ENCODE measurements at regions not wholly inside any gene's neighbourhood (a gene's known extent, or its start where the extent isn't known, plus 50 kb on each side); places are given as distances from the start of the nearest gene placed in this dataset.

DNA sequence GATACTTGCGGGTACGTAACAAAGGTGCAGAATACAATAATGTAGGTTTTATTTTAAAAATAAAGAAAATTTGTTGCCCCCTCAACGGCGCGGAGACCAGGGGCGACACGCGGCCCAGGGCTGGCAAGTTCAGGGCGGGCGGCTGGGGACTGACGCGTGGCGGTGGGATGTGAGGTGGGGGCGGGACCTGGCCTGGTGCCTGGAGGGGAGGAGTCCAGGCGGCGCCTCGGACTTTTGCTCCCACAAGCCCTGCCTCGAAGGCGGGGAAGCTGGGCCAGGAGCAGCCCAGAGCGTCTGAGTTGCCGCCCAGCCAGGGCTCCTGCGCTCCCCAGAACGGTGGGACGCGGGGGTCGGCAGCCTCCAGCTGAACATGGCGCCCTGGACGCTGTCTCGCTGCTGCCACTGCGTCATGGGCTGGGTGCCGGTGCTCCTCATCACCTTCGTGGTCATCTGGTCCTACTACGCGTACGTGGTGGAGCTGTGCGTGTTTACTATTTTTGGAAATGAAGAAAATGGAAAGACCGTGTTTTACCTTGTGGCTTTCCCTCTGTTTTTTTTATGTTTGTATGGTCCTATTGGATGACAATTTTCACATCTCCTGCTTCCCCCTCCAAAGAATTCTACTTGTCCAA is 1122.8 kb upstream of the ATXN8OS start:
- Histone ChIP-seq H3K79me2 (ENCODE audit: control insufficient read depth, insufficient read depth, low read length) (no peaks in the 10 kb centered on the region), H3K36me3 (ENCODE audit: control insufficient read depth in 2 of 2, extremely low read depth in 1 of 2, insufficient read depth in 2 of 2, low read length in 2 of 2) (no peaks in the 10 kb centered on the region), H2AFZ (ENCODE audit: control insufficient read depth, low read length) (no peak overlapping the region), H3K9me1 (ENCODE audit: control insufficient read depth, extremely low read depth, insufficient read depth, low read length) (no peaks in the 10 kb centered on the region), H3K27ac (ENCODE audit: control insufficient read depth, insufficient read depth, low read length) (no peak overlapping the region), H3K9me3 (ENCODE audit: control insufficient read depth, low read depth, low read length) (peaks cover 4% of the 10 kb centered on the region), H3K9ac (ENCODE audit: control insufficient read depth, extremely low read depth, insufficient read depth, low read length) (no peak overlapping the region), H3K4me1 (ENCODE audit: control insufficient read depth, extremely low read depth, insufficient read depth, low read length) (no peaks in the 10 kb centered on the region), H3K4me2 (ENCODE audit: control insufficient read depth, extremely low read depth, insufficient read depth, low read depth, low read length) (no peak overlapping the region), H3K27me3 (ENCODE audit: control insufficient read depth, extremely low read depth, insufficient read depth, low read length) (no peaks in the 10 kb centered on the region), H4K20me1 (ENCODE audit: control insufficient read depth, extremely low read depth, insufficient read depth, low read length) (no peaks in the 10 kb centered on the region), H3K4me3 (ENCODE audit: control insufficient read depth in 2 of 3, extremely low read depth in 1 of 3, insufficient read depth in 2 of 3, low read depth in 1 of 3, low read length in 3 of 3) (no peak overlapping the region)
- DNase-seq (ENCODE audit: low read depth, low spot score) = no peak
- no peak for FAIRE-seq
- TF ChIP-seq, protein P1, sequence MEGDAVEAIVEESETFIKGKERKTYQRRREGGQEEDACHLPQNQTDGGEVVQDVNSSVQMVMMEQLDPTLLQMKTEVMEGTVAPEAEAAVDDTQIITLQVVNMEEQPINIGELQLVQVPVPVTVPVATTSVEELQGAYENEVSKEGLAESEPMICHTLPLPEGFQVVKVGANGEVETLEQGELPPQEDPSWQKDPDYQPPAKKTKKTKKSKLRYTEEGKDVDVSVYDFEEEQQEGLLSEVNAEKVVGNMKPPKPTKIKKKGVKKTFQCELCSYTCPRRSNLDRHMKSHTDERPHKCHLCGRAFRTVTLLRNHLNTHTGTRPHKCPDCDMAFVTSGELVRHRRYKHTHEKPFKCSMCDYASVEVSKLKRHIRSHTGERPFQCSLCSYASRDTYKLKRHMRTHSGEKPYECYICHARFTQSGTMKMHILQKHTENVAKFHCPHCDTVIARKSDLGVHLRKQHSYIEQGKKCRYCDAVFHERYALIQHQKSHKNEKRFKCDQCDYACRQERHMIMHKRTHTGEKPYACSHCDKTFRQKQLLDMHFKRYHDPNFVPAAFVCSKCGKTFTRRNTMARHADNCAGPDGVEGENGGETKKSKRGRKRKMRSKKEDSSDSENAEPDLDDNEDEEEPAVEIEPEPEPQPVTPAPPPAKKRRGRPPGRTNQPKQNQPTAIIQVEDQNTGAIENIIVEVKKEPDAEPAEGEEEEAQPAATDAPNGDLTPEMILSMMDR (optimal IDR thresholded peaks at IDR 0.05 in 1 of 3, IDR thresholded peaks at IDR 0.05 in 1 of 3, conservative IDR thresholded peaks at IDR 0.05 in 1 of 3; ENCODE audit: extremely low read depth in 1 of 3, insufficient read depth in 2 of 3, low read length in 3 of 3) = no peak
- dilution Hi-C loops (cut with MboI; ENCODE audit: extremely low pct_ligation_motif_present, low sequenced_read_pairs) = no loop called here

DNA sequence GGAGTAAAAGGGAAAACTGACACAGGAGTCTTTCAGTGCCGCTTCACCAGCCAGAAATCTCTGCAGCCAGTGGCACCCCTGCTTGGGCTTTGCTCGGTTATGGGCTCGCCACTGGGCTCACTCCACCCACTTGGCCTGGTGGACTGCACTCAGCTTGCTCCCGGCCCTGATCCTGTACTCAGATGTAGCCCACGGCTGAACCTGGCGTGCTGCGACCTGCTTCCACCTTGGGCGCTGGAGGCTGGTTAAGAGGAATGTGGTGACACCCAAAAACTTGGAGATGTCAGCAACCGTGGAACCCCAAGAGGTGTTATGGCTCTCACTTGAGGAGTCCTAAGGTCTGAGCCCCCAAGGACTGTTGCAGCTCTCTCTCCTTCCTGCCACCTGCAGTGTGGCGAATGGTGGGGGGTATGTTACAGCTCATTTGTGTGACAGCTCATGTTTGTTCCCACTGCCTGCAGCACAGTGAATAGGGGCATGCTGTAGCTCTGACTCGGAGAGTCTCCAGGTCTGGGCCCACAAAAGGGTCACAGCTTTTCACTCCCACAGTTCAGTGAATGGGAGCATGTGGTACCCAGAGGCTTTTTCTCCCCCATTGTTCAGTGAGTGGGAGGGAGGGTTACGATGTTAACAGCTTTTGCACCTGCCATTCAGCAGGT is 1124.5 kb upstream of the ATXN8OS start:
- no peak overlapping the region for H3K9ac ChIP-seq (ENCODE audit: control insufficient read depth, extremely low read depth, insufficient read depth, low read length)
- FAIRE-seq (no peak), DNase-seq (ENCODE audit: low read depth, low spot score) (no peak)
- peaks cover 4% of the 10 kb centered on the region for H3K9me3 ChIP-seq (ENCODE audit: control insufficient read depth, low read depth, low read length)
- no peak overlapping the region for H3K27ac ChIP-seq (ENCODE audit: control insufficient read depth, insufficient read depth, low read length)
- H3K79me2 ChIP-seq (ENCODE audit: control insufficient read depth, insufficient read depth, low read length) = no peaks in the 10 kb centered on the region
- no peaks in the 10 kb centered on the region for H4K20me1 ChIP-seq (ENCODE audit: control insufficient read depth, extremely low read depth, insufficient read depth, low read length)
- H2AFZ ChIP-seq (ENCODE audit: control insufficient read depth, low read length) = no peak overlapping the region
- no peaks in the 10 kb centered on the region for H3K4me1 ChIP-seq (ENCODE audit: control insufficient read depth, extremely low read depth, insufficient read depth, low read length)
- dilution Hi-C loops (cut with MboI; ENCODE audit: extremely low pct_ligation_motif_present, low sequenced_read_pairs) = no loop called here
- H3K27me3 ChIP-seq (ENCODE audit: control insufficient read depth, extremely low read depth, insufficient read depth, low read length) = no peaks in the 10 kb centered on the region
- H3K9me1 ChIP-seq (ENCODE audit: control insufficient read depth, extremely low read depth, insufficient read depth, low read length) = no peaks in the 10 kb centered on the region
- no peaks in the 10 kb centered on the region for H3K36me3 ChIP-seq (ENCODE audit: control insufficient read depth in 2 of 2, extremely low read depth in 1 of 2, insufficient read depth in 2 of 2, low read length in 2 of 2)
- no peak overlapping the region for H3K4me2 ChIP-seq (ENCODE audit: control insufficient read depth, extremely low read depth, insufficient read depth, low read depth, low read length)
- H3K4me3 ChIP-seq (ENCODE audit: control insufficient read depth in 2 of 3, extremely low read depth in 1 of 3, insufficient read depth in 2 of 3, low read depth in 1 of 3, low read length in 3 of 3) = no peak overlapping the region
- TF ChIP-seq, protein P1 (optimal IDR thresholded peaks at IDR 0.05 in 1 of 3, IDR thresholded peaks at IDR 0.05 in 1 of 3, conservative IDR thresholded peaks at IDR 0.05 in 1 of 3; ENCODE audit: extremely low read depth in 1 of 3, insufficient read depth in 2 of 3, low read length in 3 of 3) = no peak
- TF ChIP-seq EZH2 (IDR thresholded peaks at IDR 0.05; ENCODE audit: low read length) = no peak

Measured in keratinocyte (primary cell).